ENCODE measurements at regions not wholly inside any gene's neighbourhood (a gene's known extent, or its start where the extent isn't known, plus 50 kb on each side); places are given as distances from the start of the nearest gene placed in this dataset.

- TF ChIP-seq CTCF (IDR thresholded peaks at IDR 0.05) (no peak), POLR2A (IDR thresholded peaks at IDR 0.05) (no peak)
These were observed 140.0 kb upstream of the GPC1 start for GRCh38 chr2:240295256-240296103.

Measured in right lobe of liver (tissue), 4 donors.